Cardiac fibroblast (primary cell): ENCODE measurements at regions not wholly inside any gene's neighbourhood (a gene's known extent, or its start where the extent isn't known, plus 50 kb on each side); places are given as distances from the start of the nearest gene placed in this dataset.

Source experiments
- DNase-seq, 2 donors: peaks; one replicate each; pipeline versions ENCODE4 v3.0.0 to v3.0.0-alpha.2; 2010; ENCODE audit warnings: low read depth in 2 of 2
- H3K4me3 ChIP-seq, 2 donors: replicated peaks in 1 of 2; 1 replicate in 1 of 2; 2 replicates in 1 of 2; pipeline ENCODE4 v1.5.1; 2011; ENCODE audit warnings: low read depth in 2 of 2, low read length in 2 of 2, mild to moderate bottlenecking in 2 of 2, moderate library complexity in 1 of 2
- CTCF ChIP-seq: IDR thresholded peaks from one replicate; pipeline ENCODE4 v1.5.1; 2011; ENCODE audit warnings: low read depth, mild to moderate bottlenecking, low read length, inconsistent platforms

GRCh38 chr1:30452925-30453324 is 270.5 kb downstream of the MATN1 start:
- no peak for TF ChIP-seq CTCF
- DNase-seq, result no peak

DNA sequence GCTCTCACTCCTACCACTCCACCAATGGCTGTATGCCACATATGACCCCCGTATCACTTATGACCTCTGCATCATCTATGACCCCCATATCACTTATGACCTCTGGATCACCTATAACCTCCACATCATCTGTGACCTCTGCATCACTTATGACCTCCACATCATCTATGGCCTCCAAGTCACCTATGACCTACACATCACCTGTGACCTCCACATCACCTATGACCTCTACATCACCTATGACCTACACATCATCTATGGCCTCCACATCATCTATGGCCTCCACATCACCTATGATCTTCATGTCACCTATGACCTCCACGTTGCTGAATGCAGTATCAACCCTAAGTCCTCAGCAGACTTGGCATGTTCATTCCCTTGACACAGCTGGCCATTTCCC is 271.2 kb downstream of the MATN1 start:
- DNase-seq, result no peak
- no peak overlapping the region for H3K4me3 ChIP-seq
- TF ChIP-seq CTCF, result no peak

More at GRCh38 chr1:30452925-30453324, 270.5 kb downstream of the MATN1 start:
- H3K4me3 ChIP-seq, result no peak overlapping the region

DNA sequence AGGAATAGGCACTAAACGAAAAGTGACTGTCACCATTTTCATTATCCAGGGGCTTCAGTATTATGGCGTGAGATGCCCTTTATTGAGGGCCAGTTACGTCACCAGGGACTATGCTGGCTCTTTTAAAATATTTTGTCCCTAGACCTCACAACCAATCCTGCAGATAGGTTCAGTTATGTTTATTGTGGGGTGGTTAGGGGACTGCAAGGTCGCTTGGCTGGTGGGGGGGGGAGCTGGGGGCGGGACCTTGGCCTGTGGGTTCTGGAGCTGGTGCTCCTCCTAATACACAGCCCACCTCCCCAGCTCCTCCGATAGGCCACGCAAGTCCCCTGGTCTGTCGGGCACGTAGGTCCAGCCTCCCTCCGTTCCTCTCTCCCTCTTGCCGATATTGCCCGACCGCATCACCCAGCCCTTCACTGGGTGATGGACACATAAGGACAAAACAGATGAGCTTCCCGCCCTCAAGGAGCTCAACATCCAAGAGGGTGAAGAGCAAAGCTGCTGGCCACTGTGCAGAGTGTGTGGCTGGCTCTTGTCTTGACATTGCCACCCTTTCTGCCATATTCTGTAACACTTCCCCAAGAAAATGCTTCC is 271.8 kb downstream of the MATN1 start:
- DNase-seq, result no peak
- no peak for TF ChIP-seq CTCF
- no peak overlapping the region for H3K4me3 ChIP-seq

DNA sequence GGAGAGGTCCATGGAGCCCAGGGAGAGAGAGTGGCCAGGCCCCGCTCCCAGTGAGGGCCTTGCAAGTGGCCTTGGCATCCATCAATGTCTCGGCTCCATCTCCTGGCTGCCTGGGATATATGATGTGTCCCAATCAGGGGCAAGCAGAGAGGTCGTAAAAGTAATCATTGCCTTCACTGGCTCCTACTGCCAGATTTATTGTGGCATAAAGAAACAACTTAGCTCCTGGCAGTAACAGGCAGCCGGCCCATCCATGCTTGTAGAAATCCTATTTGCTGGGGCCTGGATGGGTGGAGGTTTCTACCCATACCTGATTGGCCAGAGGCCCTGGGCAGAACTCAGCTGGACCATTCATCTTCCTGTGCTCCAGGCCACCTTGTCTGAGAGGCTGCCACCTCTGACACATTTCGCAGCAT is 272.6 kb downstream of the MATN1 start:
- DNase-seq, result no peak
- TF ChIP-seq CTCF, result no peak
- no peak overlapping the region for H3K4me3 ChIP-seq

GRCh38 chr1:30450148-30450817 is 273.1 kb downstream of the MATN1 start:
- no peak for DNase-seq
- no peak for TF ChIP-seq CTCF
- no peak overlapping the region for H3K4me3 ChIP-seq

GRCh38 chr1:30449428-30450147 is 273.8 kb downstream of the MATN1 start:
- DNase-seq, result no peak
- no peak overlapping the region for H3K4me3 ChIP-seq
- TF ChIP-seq CTCF, result no peak
